Astrocyte (in vitro differentiated cells and primary cell): ENCODE measurements at regions not wholly inside any gene's neighbourhood (a gene's known extent, or its start where the extent isn't known, plus 50 kb on each side); places are given as distances from the start of the nearest gene placed in this dataset.

Source experiments
- CTCF ChIP-seq: IDR thresholded peaks from 2 replicates; pipeline ENCODE4 v1.5.1; 2011; ENCODE audit warnings: low read depth, mild to moderate bottlenecking, inconsistent platforms, low read length, moderate library complexity; ENCODE audit not compliant: insufficient read depth
- EZH2 ChIP-seq: IDR thresholded peaks from 2 replicates; pipeline ENCODE4 v1.6.1; 2012; ENCODE audit warnings: mild to moderate bottlenecking, low read length, inconsistent platforms; ENCODE audit not compliant: insufficient read depth

DNA sequence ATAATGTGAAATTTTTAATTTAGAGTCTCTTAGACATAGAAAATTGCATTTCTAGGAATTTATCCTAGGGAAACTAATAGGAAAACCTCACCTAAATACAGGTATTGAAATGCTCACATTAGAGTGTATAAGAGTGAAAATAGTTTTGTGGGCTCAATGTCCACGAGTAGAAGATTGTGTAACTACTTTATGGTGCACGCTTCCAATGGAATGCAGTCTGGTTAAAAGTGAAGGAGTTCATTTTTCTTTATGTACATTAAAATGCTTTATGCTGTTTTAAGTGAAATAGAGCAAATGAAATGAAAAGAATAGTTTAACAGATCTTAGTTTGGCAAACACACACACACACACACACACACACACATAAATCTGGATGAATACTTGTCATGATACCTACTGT, 278.2 kb downstream of the USP25 start:
- no peak for TF ChIP-seq CTCF
- no peak for TF ChIP-seq EZH2
